Kasumi-1 (cell line): ENCODE measurements at regions not wholly inside any gene's neighbourhood (a gene's known extent, or its start where the extent isn't known, plus 50 kb on each side); places are given as distances from the start of the nearest gene placed in this dataset.

Experiments used
- DNase-seq, 2 experiments: peaks; one replicate each; lab custom pipeline; 2025; lab: John Stamatoyannopoulos, UW

DNA sequence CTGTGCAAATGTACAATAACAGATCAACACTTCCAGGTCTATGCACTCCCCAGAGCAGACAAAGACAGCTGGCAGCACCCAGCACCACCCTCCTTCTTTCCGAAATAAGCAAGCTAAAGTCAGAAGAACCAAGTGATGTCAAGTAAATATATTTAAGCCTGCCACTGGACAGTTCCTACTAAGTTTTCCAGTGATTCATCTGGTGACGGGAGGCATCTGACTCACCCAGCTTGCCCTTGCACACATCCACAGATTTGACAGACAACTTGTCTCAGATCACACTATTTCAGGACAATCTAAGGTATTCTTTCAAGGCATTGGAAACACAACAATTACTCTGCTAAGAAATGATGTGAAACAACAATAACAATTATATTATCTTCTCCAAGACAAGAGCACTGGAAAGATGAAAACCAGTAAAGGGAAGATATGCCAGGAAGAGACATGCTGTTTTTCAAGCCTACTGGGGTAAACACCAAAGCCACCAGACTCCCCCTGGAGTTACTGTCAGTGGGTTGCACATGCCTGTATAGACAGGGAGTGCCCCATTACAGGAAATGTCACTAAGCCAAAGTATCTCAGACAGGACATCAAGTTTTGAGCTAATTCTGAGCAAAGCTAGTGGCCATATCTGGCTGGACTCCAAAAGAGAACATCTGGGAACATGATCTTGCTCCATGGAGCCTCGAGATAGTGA, 287.9 kb upstream of the KLHL29 start:
- no peak for DNase-seq

DNA sequence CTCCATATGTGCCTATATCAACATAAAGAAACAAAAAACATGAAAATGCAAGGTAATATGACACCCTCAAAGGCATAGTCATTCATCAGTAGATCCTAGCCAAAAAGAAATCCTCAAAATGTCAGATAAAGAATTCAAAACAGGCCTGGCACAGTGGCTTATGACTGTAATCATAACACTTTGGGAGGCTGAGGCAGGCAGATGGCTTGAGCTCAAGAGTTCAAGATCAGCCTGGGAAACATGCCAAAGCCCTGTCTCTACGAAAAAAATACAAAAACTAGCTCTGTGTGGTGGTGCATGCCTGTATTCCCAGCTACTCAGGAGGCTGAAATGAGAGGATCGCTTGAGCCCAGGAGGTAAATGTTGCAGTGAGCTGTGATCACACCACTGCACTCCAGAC, 284.6 kb upstream of the KLHL29 start:
- DNase-seq: no peak

DNA sequence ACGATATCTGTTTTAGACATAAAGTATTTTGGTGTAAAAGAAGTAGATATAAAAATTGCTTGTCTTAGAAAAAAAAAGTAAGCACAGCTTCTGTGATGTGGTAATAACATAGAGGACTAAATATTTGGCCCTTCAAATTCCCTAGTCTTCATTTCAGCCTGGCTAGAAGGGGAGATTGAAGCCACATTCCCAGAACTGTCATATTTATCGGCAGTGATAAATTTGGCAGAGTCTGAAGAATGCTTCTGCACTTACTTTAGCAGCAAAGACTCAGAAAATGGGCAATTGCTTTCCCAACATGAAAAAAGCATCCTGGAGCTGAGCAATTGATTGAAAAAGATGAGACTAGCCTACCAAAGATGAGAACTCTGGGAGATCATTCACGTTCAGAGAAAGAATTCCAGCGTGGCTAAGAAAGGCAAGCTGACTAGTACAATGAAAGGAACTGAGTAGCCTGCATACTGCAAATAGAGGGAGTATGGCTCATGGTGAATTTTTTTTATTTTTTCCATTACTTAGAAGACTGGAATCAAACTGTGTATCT, 278.7 kb upstream of the KLHL29 start:
- no peak for DNase-seq

DNA sequence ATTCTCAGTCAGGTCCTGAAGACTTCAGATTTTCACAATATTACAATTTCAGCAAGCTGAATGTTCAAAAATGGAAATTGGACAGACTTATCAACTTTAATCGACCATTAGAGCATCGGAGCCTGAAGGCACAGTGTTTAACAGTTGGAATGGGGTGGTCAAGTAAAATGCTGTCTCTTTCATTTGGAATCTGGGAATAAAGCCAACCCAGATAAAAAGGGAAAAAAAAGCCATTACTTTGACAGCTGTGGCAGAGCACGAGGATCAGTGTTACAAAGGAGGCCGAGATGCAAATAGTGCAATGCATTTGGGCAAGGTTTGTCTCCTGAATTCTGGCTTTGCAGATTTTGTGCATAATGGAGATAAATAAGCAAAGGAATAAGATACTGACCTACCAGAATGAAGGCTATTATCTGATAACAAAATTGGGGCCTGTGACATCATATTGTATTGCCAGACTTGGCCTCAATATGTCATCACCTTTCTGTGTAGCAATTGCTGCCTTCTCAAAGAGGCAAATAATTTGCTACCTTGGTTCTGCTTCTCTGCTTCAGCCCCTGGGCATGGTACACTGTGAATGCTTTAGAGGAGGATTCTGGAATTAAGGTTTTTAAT, 277.5 kb upstream of the KLHL29 start:
- DNase-seq: no peak

DNA sequence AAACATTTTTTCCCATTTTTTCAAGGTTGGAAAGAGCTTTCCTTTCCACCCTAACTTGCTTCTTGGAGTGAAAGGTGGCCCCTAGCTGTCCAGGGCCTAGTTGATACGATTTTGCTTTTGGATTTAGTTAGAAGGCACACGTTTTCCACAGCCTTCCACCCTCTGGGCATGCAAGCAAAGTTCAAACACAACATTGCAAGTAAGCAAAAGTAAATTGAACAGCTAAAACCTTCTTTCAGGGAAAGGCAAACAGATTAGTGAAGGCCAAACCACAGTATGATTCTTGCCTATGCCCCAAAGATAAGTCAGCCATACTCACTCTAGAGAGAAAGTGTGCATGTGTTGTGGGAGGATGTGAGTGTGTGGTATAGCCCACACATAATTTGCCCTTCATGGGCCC, 273.7 kb upstream of the KLHL29 start:
- no peak for DNase-seq

DNA sequence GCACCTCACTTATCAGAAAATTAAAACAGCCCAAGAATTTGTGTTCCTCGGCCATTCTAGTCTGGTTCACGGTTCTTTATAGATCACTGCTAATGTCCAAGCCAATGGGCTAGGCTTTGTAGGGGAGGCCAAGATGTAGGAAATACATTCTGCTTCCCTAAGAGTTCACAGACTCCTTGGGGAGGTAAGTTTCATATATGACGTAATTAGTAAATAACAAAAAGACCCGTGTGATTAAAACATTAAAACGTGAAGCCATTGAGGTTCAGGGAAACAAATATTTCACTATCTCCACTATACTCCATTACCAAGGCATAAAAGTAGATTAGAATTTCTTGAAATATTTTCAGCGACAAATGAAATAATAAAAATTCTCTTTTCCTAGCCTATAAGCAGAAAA, 272.5 kb upstream of the KLHL29 start:
- no peak for DNase-seq

DNA sequence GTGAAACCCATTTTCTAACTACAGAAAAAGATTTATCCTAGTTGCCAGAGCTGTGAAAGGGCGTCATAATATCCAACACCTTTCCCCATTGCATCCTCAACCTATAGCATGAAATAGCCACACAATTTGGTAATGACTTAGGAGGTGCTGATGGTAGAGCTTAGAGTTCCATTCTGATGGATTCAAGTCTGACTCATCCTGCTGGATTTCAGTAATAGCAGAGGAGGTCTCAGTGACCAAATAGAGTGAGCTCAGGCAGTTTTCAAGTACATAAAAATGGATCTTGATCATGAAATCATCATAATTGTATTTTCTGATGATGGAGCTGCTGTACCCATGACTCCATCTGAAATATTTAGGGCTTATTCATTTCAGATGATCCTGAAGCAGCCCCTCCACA, 270.7 kb upstream of the KLHL29 start:
- DNase-seq: no peak

DNA sequence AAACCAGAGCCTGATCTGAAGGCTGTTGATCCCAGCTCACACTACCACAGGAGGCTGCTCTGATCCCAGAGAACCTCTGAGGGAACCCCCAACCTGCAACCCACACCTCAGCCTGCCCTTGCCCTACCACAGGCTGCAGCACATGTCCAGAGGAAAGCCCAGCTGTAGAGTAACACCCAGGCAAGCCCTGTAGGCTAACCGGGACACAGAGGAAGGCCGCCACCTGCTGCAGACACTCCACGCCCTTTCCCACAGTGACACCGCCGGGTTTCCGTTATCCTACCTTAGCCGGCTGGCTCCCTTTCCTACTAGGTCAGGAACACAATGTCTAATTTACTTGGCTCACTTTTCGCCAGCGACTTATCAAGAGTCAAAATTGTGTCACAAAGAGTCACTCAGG, 266.7 kb upstream of the KLHL29 start:
- DNase-seq: no peak

DNA sequence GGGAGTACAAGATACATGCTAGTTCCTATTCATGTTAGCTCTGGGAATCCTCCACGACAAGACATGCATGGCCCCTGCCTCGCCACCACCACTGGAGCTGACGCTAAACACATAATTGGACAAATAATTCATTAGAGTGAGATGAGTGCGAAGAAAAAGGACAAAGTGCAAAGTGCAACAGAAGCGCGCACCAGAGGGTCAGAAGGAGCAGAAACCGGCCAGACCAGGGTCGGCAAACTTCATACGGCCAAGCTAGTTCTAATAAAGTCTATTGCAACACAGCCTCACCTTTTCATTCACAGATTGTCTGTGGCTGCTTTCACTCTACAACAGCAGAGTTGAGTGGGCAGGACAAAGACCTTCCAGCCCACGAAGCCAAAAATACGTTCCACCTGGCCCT, 266.1 kb upstream of the KLHL29 start:
- DNase-seq: no peak

DNA sequence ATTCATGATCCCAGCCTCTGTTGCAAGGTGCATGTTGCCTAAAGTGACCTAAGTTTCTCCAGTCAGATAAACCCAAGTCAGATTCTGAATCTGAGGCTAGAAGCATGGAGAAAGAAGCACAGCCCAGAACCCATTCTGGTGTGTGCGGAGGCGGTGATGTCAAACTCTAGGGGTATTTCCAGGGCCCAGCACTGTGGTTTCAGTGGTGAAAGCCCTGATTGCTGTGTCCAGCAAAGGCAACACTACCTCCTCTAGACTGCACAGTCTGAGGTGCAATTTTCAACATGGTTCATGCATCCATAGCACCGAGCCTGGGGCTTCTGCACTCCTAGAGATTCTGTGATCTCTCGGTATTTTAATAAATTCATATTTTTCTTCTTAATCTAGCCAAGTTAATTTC, 264.8 kb upstream of the KLHL29 start:
- no peak for DNase-seq

DNA sequence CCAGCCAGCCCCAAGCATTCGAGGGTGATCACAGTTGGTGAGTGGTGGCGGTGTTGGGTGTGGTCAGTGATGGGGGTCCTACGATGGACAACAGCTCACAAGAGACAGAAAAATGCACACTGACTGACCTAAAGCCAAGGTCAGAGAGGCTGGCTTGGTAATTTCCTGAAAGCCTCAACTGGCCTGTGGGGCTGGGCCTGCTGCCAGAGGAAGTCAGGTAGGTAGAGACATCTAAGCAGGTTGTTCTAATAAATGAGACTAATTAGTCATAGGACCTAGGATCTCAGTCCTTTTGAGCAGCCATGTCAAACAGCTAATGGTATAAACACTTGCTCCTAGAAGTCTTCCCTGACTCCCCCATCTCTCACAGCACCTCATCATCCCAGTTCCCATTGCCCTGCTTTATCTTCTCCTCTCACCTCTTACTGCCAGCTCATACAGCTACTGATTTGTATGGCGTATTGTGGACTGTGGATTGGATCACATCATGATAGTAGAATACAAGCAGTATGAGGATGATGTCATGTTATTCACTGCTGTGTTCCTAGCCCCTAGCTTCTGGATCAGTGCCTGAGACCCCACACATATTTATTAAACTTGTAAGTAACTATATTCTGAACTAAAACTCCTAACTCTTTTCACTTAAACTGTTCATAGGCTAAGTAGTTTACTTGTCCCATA, 262.9 kb upstream of the KLHL29 start:
- DNase-seq: no peak

DNA sequence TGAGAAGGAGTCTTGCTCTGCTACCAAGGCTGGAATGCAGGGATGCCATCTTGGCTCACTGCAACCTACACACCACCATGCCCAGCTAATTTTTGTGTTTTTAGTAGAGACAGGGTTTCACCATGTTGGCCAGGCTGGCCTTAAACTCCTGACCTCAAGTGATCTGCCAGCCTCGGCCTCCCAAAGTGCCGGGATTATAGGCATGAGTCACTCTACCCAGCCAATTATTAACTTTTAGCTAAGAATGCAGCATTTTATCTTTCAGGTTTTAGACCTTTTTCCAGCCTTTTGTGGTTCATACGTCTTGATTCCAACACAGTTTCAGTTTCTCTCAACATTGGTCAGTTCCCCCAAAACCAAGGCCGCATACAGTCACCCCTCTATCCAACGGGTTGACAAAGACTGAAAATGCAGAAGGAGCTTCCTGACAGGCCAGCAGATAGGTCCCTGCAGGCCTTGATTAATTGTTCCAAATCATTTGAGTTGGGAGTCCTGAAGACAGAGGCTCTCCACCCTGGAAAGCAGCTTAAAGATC, 262.2 kb upstream of the KLHL29 start:
- no peak for DNase-seq

DNA sequence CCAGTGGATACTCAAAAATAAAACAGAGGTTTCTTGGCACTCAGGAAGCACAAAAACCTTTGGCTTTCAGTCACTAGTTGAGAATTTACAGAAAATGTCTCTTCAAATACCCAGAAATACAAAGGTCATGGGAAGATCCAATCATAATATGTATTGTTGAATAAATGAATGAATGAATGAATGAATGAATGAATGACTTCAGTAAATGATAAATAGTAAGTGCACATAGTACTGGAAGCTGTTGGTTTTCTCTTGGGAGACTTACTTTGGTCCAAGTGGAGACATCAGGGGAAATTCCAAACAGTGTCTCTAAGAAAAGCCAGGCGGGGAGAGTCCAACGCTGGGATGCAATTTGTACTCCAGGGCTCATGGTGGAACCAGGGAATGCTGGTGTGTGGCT, 261.3 kb upstream of the KLHL29 start:
- no peak for DNase-seq

DNA sequence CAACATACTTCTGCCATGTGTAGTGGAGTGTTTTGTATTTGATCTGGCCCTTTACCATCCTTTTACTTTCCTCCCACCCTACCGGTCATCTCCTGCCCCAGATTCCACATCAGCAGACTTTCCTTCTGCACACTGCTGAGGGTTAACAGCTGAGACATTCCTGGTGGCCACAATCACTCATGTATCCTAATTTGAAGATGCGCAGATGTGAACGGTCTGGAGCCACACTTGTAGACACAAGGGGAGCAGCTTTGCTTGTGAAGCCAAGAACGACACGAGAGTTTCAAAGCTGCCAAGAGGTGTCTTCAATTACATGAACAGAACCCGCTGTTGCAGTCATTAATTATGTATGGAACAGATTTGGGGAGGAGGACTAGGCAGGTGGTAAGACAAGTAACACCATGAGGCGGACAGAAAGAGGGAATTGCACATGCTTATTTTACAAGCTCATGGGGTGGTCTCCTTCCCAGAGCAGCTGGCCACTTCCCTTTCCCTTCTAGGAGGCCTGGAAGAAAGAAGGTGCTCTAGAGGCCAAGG, 260.7 kb upstream of the KLHL29 start:
- DNase-seq: no peak

DNA sequence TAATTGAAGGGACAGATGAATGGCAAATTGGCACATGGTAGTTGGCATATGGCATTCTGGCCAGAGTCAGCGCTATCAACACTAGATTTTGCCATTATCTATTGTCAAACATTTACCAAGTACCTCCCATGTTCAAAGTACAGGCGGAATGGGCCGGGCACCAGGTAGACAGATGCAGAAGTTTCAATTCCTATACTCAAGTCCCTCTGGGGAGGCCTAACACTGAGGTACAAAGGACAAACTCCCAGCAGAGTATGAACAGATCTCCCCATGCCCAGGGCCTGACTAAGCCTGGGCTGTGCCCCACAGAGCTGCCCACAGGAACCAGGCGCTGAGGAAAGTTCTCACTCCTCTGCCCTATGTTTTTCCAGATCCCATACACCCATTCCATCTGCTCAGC, 257.5 kb upstream of the KLHL29 start:
- DNase-seq: no peak

DNA sequence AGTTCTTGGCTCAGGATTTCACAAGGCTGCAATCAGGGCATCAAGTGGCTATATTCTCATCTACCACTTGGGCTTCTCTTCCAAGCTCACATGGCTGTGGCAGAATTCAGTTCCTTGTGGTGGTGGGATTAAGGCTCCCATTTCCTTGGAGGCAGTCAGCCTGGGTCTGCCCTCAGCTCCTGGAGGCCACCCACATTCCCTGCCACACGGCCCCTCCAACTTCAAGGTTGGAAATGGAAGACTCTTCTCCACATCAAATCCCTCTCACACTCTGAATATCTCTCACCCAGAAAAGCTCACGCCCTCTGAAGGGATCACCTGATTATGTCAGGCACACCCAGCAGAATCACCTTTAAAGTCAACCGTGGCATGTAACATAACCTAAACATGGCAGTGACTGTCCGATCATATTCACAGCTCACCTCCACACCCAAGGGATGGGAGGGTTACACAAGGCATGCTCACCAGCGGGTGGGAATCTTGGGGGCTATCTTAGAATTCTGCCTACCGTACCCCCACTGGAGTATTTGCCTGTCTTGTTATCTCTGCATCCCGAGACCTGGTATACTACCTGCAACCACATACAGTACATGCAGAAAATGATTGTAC, 256.2 kb upstream of the KLHL29 start:
- DNase-seq: no peak

DNA sequence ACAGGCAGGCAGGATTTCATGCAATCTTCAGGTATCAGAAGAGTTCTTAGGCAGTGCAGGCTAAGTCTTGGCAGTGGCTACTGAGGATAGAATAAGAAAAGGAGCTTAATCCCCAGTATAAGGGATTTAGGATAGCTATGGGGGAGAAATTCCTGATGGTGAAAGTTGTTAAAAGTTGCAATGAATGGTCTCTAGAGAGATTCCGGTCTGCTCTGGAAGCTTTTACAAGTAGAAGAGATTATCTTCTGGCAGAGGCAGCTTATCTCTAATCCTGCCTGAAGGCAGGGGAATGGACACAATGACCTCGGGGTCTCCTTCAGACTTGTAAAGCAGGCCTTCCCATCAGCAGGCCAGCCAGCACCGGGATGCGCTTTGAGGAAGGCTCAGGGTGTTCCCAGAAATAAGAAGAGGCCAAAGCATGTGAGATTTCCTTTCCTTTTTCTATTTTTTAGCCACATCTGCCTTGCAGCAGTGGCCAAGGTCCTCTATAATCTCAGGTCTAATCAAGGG, 253.9 kb upstream of the KLHL29 start:
- DNase-seq: no peak

DNA sequence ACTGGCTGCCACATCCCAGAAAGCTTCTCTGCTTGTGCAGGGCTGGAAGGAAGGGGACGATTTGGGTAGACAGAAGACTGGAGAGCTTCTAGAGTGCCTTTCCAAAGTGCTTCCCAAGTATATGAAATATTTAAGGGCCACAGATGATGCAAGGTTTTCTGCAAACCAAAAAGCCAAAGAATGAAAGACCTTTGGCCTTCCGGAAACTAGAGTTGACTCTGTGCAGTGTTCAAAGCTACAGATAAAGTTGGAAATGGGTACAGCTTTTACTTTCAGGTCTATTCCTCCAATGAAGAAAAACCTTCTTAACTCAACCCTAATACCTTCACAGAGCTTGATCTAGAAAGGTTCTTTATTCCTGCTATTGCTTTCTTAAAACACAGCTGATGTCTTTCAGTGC, 253.0 kb upstream of the KLHL29 start:
- DNase-seq: no peak

DNA sequence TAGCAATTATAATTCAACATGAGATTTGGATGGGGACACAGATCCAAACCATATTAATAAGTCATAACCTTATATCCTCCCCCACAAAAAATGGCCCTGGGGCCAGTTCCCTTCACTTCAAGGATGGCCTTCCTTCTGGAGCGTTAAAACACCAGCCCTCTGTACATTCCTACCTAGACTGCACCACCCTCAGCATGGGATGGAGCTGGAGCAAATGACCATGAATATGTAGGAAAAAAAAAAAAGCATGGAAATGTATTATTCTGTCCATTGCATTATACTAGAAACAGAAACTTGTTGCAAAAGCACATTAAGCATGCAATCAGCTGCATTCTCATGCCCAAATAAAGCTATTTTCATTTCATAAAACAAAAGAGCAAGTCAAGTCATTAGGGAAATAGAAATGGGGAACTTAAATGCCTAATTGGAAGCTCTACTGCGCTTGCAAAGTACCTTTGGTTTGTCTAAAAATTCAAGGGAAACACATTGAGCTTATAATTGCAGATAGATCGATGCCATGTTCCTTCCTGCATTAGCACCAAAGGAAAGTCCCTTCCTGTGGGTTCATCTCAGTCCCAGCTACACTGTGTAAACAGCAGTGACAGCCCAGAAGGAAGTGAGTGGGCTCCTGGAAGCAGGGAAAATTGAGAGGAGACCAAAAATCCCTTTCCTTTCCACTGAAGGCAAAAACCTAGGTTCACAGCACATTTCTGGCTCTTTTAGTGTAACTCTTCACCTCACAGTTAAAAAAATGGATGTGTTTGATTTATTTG, 252.0 kb upstream of the KLHL29 start:
- no peak for DNase-seq

DNA sequence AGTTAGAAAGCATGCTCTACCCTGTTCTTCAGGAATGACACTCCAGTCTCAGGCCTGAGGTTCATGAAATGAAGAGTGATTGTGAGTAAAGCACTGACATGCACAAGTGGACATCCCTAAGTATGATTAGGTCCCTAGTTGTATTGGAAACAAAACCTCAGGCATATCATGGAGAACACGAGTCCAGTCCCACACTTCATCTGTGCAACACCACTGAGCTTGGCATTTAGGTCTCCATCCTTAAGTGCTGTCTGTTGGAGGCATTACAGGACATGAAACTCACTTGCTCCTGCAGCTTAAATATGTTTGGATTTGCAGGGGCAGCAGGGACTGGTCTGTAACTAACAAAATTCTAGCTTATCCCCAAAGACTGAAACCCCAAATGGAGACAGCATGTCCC, 250.3 kb upstream of the KLHL29 start:
- no peak for DNase-seq

DNA sequence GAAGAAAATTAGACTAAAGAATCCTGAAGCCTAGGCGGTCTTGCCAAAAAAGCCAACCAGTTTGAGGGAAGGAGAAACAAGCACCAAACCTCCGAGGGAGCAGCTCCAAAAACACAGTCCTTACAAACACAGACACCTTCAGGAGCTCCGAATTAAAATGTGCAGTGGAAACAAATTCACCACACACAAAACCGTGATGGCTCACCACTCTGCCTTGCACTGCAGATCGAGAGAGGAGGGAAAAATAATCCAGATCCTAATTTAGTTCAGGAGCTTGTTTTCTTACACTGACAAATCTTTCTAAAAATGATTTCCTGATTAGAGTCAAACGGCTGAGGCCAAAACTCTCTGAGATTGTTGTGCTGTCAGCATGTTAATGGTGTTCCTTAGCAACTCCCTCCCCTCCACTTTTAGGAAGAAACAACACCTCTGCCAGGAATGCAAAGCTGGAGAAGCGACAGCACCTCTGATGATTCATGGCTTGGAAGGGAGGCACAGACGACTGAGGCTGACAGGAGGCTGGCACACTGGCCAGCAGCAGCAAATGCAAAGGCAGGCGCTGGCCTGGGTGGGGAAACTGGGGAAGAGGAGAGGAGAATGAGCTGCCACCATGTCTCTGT, 249.4 kb upstream of the KLHL29 start:
- no peak for DNase-seq
